Right lobe of liver (tissue), 4 donors: ENCODE measurements at regions not wholly inside any gene's neighbourhood (a gene's known extent, or its start where the extent isn't known, plus 50 kb on each side); places are given as distances from the start of the nearest gene placed in this dataset.

Experiments
- POLR2A ChIP-seq: fragments of 450-650 bp; IDR thresholded peaks from one replicate; pipeline ENCODE4 v1.6.1; 2017; ENCODE audit warnings: antibody characterized with exemption, mild to moderate bottlenecking
- TF ChIP-seq, protein P1 (sequence below), 4 donors: fragments of 200-600 bp in 3 of 4; fragments of 450-650 bp in 1 of 4; IDR thresholded peaks; one replicate each; pipeline versions ENCODE4 v1.5.1 to v1.8.0; 2016 to 2022; ENCODE audit warnings: antibody characterized with exemption in 4 of 4, mild to moderate bottlenecking in 2 of 4
- donor health status: DM: no; HTN: no; CAD: no.
- donor health status: DM: no; HTN: no; CAD: no.
- donor health status: DM: no; HTN: yes; CAD: no.

GRCh38 chr15:87680208-87680607 is 576.3 kb downstream of the NTRK3 start:
- TF ChIP-seq POLR2A = no peak
- TF ChIP-seq, protein P1, sequence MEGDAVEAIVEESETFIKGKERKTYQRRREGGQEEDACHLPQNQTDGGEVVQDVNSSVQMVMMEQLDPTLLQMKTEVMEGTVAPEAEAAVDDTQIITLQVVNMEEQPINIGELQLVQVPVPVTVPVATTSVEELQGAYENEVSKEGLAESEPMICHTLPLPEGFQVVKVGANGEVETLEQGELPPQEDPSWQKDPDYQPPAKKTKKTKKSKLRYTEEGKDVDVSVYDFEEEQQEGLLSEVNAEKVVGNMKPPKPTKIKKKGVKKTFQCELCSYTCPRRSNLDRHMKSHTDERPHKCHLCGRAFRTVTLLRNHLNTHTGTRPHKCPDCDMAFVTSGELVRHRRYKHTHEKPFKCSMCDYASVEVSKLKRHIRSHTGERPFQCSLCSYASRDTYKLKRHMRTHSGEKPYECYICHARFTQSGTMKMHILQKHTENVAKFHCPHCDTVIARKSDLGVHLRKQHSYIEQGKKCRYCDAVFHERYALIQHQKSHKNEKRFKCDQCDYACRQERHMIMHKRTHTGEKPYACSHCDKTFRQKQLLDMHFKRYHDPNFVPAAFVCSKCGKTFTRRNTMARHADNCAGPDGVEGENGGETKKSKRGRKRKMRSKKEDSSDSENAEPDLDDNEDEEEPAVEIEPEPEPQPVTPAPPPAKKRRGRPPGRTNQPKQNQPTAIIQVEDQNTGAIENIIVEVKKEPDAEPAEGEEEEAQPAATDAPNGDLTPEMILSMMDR (IDR thresholded peaks at IDR 0.05) = no peak
